GM21515 (cell line): ENCODE measurements at regions not wholly inside any gene's neighbourhood (a gene's known extent, or its start where the extent isn't known, plus 50 kb on each side); places are given as distances from the start of the nearest gene placed in this dataset.
"Not testable (repeated sequence)": the region's sequence is repeated elsewhere in the genome, so short reads cannot be mapped to it uniquely, and the experiment has no call there.

Experiments used
- ATAC-seq: cut with Tn5 transposase; IDR thresholded peaks from one replicate; pipeline ENCODE4 v1.9.1; 2021; ENCODE audit not compliant: unreplicated experiment

DNA sequence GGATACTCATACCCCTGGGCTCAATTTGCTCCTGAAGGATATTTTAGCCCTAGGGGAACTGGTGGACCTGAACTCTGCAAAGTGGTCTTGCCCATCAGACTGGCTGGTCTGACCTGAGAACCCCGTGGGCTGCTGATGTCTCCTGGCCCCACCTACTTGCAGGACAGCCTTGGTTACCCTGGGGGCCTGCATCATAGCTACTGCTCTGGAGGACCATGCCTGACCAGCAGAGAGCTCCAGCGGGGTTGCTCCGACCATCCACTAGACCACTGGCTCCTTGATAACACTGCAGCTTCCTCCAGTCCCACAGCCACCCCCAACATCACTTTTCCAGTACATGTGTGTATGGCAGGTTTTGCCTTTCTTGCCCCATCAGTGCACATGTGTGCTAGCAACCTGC is 331.6 kb upstream of the BRINP3 start:
- ATAC-seq = no peak

DNA sequence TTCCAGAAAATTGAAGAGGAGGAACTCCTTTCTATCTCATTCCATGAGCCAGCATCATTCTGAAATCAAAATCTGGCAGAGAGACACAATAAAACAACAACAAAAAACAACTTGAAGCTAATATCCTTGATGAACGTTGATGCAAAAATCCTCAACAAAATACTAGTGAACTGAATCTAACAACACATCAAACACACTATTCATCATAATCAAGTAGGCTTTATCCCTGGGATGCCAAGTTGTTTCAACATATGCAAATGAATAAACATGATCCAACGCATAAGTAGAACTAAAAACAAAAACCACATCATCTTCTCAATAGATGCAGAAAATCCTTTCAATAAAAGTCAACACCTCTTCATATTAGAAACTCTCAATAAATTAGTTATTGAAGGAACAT is 335.3 kb upstream of the BRINP3 start:
- ATAC-seq = no peak

DNA sequence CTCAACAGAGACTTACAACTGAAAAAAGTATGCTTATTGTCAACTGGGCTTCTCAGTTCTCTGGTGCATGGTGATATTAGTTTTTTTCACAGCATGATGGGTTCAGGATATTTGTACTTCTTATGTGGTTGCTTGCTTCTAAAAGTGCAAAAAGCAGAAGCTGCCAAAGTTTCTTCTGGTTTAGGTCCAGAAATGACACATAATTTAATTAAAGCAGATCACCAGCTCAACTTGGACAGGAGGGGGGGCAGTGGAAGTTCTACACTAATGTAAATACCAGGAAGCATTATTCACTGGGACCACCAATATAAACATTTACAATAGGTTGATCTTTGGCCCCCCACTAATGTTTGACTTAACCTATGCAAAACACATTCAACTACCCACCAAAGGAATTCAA is 354.8 kb upstream of the BRINP3 start:
- no peak for ATAC-seq

DNA sequence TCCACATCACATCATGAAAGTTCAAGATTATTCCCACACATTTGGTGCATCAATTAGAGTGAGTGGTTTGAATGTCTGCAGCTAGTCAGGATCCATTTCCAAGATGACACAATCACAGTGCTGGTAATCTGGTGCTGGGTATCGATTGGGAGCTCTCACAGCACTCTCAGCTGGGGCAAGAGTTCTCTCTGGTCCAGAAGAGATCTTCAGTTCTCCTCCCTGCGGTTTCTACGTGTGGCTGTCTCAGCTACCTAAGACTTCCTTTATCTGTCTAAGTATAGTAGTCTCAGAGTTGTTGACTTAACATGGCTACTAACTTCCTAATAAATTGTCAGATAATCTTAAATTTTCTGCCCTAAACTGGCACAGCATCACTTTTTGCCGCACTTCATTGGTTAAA is 358.0 kb upstream of the BRINP3 start:
- no peak for ATAC-seq

DNA sequence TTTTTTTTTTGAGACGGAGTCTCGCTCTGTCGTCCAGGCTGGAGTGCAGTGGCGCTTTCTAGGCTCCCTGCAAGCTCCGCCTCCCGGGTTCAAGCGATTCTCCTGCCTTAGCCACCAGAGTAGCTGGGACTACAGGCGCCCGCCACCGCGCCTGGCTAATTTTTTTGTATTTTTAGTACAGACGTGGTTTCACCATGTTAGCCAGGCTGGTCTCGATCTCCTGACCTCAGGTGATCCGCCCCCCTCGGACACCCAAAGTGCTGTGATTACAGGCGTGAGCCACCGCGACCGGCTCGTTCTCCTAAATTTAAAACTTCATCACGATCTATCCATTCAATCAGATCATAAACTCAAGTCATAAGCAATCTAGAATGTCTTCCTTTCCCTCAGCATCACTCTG is 359.5 kb upstream of the BRINP3 start:
- not testable (repeated sequence) for ATAC-seq

DNA sequence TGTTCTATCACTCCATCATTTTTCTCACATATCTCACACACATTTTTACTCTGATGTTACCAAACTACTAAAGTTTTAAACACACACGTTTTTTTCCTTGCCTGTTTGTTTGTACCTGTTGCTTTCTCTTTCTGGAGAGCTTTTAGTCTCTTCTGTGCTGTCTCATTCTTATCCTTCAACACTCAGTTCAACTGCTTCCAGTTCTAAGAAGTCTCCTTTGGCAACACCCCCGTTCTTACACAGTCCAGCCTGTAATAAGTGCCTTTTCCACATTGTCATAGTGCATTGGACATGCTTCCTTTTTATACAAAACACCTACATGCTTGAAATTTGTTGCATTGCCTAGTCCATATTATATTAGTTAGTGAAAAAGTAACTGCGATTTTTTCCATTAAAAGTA is 360.2 kb upstream of the BRINP3 start:
- ATAC-seq = no peak

DNA sequence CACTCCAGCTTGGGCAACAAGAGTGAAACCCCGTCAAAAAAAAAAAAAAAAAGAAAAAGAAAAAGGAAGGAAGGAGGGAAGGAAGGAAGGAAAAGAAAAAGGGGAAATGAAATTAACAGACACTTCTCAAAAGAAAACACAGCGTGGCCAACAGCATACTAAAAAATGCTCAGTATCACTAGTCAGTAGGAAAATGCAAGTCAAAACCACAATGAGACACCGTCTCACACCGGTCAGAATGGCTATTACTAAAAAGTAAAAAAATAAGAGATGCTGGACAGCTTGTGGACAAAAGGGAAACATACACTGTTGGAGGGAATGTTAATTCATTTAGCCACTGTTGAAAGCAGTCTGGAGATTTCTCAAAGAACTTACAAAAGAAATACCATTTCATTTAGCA is 369.5 kb upstream of the BRINP3 start:
- no peak for ATAC-seq

DNA sequence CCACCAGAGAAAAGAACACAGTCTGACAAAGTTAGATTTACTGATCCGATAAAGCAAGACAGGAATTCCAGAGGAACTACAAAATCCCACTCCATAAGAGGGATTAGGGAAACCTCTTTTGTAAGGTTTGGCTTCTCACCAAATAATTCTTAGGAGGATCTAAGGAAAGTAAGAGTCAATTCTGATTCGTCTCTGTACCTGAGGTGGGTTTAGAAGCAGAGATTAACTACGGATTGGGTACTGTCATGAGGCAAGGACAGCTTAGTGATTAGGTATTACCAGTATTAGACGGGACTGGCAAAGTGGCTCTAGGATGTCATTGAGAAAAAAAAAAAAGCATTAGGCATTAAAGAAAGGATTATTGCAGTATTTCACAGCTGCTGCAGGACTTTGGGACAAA is 371.7 kb upstream of the BRINP3 start:
- ATAC-seq = no peak

DNA sequence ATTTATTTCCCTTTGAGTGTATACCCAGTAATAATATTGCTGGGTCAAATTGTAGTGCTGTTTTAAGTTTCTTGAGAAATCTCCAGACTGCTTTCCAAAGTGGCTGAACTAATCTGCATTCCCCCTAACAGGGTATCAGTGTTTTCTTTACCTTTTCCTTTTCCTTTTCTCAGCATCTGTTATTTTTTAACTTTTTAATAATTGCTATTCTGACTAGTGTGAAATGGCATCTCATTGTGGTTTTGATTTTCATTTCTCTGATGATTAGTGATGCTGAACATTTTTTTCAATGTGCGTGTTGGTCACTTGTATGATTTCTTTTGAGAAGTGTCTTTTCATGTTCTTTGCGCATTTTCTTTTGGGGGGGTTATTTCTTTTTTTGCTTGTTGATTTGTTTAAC is 374.9 kb upstream of the BRINP3 start:
- ATAC-seq = no peak

DNA sequence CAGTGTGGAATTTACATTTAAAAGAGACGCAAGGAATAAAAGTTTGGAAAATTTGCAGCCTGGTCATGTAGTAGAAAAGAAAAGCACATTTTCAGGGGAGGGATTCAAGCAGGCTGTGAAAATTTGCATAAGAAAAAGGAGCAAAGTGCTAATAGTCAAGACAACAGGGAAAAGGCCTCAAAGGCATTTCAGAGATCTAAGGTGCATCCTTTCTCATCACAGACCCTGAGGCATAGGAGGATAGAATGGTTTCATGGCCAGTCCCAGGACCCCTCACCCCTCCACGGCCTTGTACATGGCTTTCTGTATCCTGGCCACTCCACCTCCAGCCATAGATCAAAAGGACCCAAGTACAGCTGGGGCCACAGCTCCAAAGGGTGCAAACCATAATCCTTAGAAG is 380.5 kb upstream of the BRINP3 start:
- no peak for ATAC-seq

DNA sequence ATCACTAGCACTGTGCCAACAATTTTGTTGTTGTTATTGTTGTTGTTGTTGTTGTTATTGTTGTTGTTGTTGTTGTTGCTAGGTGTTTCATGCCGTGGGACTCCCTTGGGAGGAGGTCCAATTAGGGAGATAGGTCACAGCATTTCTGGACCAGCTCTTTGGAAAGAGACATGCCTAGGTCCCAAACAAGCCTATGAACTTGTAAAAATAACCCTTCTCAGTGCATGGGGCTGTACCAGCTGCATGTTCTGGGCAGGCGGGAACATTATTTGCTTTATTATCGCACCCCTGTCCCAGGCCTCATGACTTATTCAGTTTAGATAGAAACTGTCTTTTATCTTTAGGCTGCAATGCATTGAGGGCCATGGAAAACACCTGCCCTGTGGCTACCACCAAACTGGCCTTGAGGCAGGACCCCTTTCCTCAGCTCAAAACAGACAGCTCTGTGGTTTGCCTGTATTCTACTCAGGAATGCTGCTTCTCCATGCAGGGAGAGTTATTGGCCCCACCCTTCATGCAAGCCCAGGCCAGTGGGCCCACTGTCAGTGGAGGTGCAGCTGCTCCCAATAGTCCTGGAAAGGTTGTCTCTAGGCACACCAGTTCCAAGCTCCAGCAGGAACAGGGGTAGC is 386.5 kb upstream of the BRINP3 start:
- ATAC-seq = no peak

DNA sequence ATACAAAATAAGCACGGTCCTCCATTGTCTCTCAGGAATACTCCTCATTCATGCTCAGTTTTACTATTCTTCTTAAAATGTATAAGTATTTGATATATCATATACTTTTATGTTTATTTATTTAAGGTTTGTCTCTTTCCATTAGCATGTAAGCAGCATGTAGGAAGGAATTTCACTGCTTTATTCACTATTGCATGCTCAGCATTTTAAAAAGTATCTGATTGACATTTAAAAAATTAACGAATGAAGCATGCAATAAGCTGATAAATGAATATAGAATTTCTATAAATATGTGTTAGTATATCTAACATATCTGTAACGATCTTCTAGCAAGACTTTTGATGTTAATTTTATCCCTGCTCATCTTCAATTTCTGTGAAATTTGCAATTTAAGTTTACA is 402.7 kb upstream of the BRINP3 start:
- ATAC-seq = no peak

DNA sequence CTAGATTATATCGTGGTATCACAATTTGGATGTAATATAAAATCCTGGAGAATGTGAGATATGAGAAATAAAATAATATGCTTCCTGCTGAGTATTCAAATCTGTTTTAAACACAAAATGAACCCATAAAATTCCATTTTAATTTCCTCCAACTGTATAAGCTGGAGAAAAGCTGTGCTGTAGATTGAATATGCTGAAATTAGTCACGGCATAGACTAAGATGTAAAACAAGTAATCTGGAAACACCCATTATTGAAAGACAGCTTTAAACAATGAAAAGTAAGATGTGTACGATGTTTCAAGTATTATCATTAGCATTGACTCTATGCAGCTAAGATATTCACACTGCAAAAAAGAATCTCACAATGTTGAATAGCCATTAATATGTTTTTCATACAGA is 403.4 kb upstream of the BRINP3 start:
- ATAC-seq = no peak

DNA sequence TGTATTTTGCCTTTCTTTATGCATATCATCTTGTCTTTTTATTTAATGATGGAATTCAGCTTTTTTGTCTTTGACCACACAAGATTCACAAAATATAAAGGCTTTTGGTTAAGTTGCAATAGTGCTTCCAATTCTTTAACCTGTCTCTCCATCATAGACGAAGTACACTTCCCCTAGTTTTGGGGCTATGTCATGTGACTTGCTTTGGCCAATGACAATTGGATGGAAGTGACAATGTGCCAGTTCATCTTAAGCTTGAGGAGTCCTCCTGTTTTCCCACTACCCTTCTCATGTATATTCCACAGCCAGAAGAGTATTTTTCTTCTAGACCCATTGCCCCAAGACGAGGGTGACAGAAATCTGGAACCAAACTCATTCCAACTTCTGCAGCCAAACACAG is 419.6 kb upstream of the BRINP3 start:
- ATAC-seq = no peak

DNA sequence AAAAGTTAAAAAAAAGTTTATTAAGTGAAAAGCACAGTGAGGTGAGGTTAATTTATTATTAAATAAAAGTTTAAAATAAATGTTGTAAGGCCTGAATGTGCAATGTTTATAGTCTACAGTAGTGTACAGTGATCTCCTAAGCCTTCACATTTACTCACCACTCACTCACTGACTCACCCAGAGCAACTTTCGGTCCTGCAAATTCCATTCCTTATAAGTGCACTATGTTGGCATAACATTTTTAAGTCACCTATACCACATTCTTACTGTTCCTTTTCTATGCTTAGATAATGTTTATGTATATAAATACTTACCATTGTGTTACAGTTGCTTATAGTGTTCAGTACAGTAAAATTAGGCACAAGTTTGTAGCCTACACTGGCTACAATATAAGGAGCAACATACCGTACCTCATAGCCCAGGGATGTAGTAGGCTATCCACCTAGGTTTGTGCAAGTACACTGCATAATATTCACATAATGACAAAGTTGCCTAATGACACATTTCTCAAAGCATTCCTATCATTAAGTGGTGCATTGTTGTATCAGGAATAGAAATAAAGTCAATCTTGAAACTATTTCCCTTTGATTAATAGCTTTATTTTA is 426.5 kb upstream of the BRINP3 start:
- ATAC-seq = no peak

DNA sequence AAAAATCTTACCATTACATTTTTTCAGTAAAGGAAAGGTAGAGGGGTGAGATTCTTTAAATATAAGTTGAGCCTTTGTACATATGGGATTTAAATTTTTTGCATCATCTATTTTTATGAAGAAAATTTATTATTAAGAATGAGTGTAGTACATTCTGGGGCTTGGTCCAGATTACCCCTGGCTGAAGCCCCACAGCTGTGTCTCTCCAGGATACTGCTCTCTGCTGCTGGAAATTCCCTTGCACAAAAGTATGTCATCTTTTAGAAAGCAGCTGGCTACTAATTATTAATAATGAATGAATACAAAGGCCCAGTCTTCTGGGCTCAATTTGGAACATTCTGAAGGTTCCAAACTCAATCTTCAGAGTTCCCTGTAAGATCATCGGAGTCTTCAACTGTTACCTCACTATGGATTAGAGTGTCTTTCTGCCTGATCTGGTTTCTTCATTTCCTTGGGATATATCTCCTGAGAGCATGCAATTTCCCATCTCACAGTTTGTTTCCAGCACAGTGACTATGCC is 428.6 kb upstream of the BRINP3 start:
- no peak for ATAC-seq

DNA sequence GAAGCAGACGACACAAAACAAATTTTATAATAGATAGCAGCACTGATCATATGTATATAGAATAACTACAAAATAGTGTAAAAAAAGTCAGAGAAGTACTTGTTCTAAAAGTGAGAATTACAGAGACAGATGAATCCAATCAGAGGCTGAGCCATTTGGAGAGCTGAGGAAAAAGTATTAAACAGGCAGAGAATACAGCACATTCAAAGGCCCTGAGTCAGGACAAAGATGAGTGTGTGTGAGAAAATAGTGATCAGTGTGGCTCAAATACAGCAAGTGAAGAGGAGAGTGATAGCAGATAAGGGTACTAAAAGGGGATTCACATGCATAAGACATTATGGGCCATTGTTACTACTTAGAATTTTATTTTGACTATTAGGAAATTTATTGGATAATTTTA is 430.6 kb upstream of the BRINP3 start:
- no peak for ATAC-seq

DNA sequence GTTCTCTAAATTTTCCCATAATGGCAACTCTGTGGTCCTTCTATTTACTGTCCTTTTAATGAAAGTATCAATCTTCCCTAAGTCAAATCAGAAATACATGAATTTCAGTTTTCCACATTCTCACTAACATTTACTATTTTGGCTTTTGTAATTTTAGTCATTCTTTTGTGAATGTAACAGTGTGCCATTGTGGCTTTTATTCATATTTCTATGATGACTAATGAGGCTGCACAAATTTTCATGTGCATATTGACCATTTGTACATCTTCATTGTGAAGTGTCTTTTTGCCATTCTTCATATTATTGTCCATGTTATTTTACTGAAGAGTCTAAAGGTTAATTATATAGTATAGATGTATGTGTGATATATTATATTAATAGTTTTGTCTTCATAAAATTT is 431.0 kb upstream of the BRINP3 start:
- no peak for ATAC-seq

DNA sequence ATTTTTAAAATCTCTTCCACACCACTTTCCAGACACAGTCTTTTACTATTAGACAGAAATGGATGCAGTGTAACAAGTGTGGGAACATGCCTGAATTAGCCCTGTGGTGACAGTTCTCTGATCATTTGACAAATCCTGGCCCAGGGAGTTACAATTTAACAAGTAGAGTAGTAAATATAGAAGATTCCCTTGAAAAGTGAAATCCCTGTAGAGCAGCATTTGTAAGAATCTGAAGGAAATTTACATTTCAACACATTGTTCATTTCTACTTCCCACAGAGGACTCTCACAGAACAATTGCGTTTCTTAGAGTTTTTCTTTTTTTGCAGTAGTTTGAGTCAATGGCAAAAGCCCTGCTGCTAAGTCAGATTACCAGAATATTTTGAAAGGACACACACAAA is 458.3 kb upstream of the BRINP3 start:
- no peak for ATAC-seq

DNA sequence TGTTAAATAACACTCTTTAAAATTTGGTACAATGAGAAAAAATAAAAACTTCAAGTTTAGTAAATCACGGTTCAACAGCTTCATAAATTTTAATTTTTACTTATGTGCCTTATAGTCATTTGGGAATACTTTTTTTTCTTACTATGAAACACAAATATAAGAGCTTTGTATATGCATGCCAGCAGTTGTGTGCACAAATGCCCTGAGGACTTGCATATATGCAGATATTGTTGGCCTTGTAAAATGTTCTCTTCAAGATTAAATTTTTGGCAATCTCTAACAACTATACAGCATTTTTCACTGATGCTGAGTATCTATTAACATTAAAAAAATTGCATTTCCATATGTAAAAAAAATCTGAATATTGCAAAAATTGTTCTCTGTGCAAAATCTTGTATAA is 458.7 kb upstream of the BRINP3 start:
- ATAC-seq = no peak

DNA sequence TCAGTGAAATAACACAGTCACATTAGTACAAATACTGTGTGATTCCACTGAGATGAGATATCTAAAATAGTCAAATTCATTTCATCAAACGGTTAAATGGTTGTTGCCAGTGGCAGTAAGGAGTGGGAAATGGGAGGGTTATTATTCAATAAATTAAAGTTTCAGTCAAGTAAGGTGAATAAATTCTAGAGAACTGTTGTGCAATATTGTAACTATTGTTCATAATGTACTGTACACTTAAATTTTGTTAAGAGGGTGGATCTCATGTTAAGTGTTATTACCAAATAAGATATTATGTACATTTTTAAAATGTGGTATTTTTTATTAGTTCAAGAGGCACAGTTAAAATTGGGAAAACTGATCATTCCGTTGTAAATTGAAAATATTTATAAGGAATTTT is 463.3 kb upstream of the BRINP3 start:
- no peak for ATAC-seq

DNA sequence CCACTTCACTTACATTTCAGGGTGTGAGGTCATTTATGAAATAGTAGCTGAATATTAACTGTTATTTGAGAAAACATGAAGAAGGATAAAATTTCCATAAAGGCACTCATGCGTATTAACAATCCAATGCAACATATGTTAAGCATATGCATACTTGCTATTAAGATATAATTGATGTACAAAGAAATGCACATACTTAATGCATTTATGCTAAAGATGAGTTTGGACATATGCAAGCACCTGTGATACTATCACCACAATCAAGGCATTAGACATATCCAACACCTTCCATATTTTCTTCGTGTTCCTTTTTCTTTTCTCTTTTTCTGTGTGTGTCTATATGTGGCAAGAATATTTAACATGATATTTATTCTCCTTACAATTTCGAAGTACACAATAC is 464.8 kb upstream of the BRINP3 start:
- no peak for ATAC-seq

DNA sequence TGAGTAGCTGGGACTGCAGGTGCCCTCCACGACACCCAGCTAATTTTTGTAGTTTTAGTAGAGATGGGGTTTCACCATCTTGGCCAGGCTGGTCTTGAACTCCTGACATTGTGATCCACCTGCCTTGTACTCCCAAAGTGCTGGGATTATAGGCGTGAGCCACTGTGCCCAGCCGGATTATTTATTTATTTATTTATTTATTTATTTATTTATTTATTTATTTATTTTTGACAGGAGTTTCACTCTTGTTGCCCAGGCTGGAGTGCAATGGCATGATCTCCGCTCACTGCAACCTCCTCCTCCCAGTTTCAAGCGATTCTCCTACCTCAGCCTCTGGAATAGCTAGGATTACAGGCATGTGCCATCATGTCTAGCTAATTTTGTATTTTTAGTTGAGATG is 466.1 kb upstream of the BRINP3 start:
- ATAC-seq = not testable (repeated sequence)
